SHP77 treated with DMSO at 0.1 percent for 48 hours (cell line): ENCODE measurements at regions not wholly inside any gene's neighbourhood (a gene's known extent, or its start where the extent isn't known, plus 50 kb on each side); places are given as distances from the start of the nearest gene placed in this dataset.
A peak's percentile ranks its signal among the peaks of the same experiment; 100 is the strongest.
"Not testable (repeated sequence)": the region's sequence is repeated elsewhere in the genome, so short reads cannot be mapped to it uniquely, and the experiment has no call there.

Experiments used
- DNase-seq: peaks from one replicate; lab custom pipeline; 2025; lab: John Stamatoyannopoulos, UW

DNA sequence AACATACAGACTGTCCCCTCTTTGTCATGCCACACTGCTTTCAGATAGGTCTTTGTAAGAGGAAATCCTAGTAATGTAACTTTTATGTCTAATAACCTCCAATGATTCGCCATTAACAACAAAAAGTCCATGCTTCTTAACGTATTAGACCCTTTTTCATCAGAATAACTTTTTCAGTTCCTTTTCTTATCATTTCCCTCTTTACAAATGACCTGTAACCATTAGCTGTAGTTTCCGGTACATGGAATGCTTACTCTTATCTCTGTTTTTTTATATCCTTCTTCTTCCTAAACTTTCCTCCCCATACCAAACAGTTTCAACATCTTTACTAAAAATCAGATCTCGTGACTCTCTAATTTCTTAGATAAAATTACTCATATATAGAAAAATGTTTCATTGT is 268.9 kb upstream of the TYRP1 start:
- DNase-seq: no peak

DNA sequence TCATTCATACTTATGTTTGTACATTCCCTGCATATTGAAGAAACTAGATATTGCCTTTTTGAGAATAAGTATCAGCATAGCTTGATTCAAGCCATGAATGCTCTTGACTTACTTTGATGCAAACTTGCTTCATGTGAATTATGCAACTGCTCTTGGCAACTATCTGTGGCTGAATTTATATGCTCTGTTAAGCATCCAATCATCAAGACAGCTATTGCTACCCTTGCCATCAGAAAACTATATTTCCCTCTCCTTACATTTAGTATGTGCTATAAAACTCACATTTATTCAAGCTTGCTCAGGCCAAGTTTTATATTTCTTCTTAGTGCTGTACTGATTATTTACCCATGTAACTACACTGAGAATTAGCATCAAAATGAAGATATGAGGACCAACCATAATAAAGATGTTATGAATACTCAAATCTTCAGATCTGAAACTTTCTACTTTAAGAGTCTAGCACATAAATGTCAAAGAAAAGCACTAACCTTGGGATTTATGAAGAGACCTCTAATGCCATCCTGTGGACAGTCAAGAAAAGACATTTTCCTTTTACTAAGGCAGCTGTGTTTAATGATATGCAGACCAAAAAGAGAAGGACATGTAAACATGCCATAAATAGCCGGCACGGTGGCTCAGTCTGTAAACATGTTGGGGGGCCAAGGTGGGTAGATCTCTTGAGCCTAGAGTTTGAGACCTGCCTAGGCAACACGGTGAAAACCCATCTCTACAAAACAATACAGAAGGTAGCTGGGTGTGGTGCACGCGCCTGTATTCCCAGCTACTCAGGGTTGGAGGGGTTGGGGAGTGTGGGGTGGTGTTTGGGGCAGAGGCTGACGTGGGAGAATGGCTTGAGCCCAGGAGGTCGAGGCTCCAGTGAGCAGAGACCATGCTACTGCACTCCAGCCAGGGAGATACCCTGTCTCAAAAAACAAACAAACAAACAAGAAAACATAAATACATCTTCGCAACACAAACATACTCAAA is 267.0 kb upstream of the TYRP1 start:
- DNase-seq: no peak

DNA sequence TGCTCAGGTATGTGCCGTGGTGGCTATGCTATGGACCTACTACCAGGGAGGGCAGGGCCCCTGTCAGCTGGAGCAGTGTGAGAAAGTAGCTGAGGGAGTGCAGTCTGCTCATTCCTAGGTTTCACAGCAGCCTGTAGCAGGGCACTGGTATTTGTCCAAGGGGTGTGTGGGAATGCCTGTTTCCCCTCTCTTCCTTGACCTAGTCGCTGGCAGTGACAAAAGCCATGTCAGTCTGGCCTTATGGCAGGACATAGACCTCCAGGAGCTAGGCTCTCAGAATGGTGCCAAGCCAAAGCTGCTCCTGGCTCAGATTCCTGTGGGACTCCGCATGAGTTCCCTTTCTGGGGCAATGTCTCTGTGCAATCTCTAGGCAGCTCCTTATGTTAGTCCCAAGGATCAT is 253.9 kb upstream of the TYRP1 start:
- DNase-seq: no peak

DNA sequence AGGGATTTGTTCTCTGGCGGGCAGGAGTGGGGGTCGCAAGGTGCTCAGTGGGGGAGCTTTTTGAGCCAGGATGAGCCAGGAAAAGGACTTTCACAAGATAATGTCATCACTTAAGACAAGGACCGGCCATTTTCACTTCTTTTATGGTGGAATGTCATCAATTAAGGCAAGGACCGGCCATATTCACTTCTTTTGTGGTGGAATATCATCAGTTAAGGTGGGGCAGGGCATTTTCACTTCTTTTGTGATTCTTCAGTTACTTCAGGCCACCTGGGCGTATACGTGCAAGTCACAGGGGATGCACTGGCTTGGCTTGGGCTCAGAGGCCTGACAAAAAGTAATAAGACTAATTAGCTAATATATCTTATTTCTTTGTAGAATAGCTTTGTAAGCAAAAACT is 252.1 kb upstream of the TYRP1 start:
- DNase-seq: not testable (repeated sequence)

DNA sequence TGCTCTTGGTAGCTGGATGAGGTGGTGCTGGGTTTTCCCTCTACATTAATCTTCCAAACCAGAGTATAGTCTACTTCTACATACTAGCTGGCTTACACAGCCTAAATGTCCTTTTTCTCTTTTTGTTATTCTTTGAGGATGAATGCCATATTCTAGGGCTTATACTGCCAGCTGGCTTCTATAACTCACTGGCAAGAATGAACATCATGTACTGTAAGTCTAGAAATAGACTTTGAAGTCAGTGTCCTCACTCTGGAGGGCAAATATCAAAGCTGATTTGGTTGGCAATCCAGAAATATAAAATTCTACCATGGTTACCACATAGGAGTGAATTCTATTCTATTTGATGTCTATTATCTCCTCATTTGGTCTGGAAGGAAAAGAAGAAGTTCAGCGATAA is 251.7 kb upstream of the TYRP1 start:
- no peak for DNase-seq

DNA sequence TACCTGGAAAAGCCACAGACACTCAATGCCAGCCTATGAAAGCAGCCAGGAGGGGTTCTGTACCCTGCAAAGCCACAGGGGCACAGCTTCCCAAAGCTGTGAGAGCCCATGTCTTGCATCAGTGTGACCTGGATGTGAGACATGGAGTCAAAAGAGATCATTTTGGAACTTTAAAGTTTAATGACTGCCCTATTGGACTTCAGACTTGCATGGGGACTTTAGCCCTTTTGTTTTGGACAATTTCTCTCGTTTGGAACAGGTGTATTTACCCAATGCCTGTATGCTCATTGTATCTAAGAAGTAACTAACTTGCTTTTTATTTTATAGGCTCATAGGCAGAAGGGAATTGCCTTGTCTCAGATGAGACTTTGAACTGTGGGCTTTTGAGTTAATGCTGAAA is 244.9 kb upstream of the TYRP1 start:
- DNase-seq: no peak

DNA sequence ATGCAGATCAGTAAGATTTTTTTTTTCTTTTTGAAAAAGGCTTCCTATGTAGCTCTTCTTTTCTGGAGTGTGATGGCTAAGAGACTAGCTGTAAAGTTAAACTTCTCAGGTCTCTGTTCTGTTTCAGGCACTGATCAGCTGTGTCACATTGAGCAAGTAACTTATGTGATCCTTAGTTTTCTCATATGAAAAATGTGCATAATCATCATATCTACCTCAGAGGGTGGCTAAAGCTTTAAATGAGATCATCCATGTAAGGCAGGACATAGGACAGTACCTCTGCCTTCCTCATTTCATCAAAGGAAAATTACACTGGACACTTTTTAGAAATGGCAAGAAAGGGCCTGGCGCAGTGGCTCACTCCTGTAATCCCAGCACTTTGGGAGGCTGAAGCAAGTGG is 235.9 kb upstream of the TYRP1 start:
- no peak for DNase-seq

DNA sequence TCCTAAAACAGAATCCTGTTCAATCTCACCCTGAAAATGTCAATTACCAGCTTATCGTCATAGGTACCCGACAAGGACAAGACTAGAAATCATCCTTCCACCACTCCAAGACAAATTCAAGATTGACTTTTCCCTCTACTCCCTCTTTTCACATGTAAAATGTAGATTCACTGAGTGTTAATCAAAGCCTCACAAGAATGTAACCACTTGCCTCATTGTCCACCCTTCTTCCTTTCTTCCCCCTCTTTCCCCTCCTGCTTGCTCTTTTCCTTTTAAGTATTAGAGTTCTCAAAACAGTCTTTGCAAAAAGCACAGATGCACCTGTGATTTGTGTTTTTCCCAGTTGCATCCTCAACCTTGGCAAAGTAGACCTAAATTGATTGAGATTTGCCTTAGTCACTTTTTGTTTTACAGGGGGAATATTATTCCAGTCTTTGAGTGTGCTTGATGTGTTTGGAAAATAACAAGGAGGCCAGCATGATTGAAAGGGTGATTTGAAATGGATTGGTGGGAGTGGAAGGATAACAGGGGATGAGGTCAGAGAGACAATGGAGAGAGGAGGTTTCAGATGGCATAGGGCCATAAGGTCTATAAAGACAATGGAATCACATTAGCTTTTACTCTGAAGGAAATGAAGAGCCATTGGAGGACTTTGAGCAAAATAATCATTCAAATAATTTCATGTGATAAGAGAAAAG is 231.3 kb upstream of the TYRP1 start:
- DNase-seq: no peak

DNA sequence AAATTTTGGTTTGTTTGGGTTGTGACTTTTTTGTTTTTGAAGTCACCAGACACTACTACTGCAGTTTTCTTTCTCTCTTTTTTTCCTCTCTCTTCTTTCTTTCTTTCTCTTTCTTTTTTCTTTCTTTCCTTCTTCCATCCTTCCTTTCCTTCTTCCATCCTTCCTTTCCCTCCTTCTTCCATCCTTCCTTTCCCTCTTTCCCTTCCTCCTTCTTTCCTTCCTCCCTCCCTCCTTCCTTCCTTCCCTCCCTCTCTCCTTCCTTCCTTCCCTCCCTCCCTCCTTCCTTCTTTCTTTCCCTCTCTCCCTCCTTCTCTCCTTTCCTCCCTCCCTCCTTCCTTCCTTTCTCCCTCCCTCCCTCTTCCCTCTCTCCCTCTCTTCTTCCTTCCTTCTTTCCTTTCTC is 230.3 kb upstream of the TYRP1 start:
- no peak for DNase-seq

DNA sequence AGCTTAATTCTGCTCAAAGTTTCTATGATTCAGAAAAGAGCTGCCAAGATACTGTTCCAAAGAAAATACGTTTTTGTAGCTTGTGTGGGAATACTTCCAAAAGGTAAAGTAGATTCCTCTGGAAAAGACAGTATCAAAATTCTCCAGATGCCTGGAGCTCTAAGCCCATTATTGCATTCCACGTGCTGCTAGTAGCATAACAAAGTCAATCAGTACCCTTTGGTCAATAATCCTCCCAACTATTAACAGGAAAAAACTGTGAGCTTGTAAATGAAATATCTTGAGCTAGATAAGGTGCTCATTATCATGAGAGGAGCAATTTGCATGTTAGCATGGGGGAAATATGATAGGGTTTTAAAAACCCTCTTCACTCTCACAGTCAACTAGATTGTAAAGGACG is 229.5 kb upstream of the TYRP1 start:
- no peak for DNase-seq

DNA sequence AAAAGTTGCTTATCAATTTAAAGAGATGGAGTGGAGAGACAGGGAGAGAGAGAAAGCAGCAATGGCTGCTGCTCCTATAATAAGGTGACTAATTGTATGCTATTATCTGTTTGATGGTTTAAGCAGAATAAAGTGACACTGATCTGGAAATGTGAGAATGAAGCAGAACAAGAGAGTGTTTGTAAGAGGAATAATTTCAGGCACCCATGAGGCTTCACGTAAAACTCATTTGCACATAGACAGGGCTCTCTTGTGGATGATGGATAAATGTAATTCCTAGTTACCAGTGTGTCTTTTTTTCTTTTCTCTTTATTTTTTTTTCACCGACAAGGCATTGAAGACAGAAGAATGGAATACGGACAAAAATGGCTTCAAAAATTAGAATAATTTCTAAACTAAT is 228.8 kb upstream of the TYRP1 start:
- no peak for DNase-seq

DNA sequence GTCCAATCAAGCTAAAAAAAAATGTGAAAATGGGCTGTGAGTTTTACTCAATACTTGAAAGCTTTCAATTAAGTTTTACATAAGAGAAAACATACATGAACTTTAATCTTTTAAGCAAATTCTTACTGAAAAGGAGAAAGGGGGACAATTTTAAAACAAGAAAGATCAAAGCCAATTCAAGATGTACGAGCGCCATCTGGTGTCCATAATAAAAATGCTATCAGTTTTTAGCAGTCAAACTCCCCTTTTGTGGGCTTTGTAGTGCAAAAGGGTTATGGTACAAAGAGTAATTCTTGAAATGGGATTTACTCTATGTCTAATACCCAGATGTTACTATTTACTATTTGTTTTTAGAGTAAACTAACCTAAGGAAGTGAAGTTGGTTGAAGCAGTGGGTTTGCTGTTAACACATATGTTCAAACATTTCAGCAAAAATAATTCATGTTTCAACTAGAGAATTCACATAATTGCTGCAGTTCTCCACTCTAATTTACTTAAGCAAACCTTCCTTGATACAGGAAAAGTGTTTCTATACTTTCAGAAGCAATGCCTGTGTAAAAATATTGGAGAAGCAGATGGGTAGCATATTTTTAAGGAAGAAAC is 228.2 kb upstream of the TYRP1 start:
- peak; percentile 0 for DNase-seq

DNA sequence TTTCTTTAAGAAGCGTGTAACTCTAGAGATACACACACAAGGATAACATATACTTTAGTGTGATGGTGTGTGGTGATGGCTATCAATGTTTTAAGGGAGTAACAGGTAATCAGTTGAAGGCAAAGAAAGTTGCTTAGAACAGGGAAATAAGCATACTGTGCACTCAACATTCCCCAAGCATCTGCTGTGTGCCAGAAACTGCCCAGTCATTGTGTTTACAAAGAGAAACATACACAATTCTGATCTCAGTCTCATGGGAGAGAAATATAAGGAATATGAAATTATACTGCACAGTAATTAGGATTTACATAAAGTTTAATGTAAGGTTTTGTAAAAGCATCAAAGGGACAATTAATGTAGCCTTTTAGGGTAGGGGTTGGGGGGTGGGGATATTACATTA is 224.1 kb upstream of the TYRP1 start:
- DNase-seq: no peak

DNA sequence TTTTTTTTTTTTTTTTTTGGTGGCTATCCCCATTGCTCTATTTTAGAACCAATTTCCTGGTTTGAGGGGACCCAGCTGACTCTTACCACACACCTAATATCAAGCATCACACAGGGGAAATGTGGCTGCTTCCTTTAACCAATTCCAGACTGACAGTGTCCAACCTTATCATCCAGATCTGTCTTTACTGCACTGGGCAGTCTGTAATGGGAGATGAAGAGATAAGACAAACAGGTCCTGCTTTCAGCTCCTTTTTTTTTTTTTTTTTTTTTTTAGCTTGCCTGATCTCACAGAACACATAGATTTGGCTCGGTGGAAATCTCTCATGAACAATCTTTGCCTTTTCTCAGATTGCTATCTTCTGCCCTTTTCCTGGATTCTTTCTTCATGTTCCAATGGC is 198.8 kb upstream of the TYRP1 start:
- no peak for DNase-seq

DNA sequence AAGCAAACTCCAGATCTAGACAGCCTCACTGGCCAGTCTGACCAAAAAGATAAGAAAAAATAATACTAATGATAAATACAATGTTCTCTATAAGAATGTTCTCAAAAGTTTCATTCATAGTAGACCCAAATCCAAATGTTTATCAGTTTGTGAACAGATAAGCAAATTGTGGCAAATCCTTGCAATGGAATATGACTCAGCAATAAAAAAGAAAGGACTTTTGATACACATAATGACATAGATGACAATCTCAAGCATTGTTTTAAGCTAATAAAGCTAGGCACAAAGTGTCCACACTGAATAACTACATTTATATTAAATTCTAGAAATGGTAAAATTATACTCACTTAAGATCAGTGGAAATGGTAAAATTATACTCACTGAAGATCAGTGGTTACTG is 195.4 kb upstream of the TYRP1 start:
- no peak for DNase-seq

DNA sequence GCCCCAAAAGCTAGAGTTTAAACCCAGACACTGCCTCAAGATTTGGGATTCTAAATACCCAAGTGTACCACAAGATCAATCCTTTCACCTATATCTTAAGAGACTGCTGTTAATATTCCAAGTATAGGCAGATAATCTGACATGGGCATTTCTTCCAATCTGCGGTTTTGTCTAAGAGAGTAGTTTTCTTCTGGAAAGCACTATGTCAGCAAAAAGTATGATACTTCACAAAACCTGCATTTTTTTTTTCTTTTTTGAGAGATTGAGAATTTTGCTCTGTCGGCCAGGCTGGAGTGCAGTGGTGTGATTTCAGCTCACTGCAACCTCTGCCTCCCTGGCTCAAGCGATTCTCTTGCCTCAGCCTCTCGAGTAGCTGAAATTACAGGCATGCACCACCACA is 190.7 kb upstream of the TYRP1 start:
- no peak for DNase-seq

DNA sequence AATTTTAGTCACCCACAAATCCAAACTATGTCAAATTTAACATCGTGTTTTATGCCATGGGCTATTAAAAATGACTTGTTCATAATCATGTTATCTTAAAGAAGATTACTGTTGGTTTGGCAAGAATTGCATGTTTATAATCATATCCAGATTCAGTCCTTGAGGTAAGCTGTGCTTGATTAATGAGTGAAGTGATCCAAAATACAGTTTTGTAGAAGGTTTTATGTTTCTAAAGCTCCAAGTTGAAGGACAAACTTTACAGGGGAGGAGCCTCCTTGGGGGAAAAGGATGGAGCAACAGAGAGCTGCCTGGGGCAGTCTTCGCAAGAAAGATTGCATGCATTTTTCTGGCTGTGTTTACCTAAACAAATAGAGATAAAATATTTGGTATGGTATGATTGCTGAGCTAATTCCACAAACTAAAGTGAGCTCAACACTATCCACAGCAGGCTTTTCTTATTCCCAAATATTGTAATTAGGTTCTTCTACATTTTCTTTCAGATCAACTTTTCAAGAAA is 189.5 kb upstream of the TYRP1 start:
- no peak for DNase-seq

DNA sequence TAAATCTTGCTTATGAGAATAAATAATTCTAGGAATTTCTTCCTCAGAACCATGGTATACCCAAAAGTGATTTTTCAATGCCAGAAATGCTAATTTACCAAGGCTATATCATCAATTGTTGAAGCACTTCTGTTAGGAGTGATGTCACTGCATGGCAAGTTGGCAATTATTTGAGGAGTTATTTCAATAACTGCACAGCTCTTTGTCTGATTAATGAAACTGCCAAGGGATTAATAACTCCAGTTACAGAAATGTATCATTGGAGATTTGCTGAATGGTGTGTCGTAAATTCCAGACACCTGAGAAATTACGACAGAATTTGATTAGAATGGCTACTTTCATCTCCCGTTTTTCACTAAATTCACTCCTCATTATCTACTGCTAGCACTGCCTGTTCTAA is 182.6 kb upstream of the TYRP1 start:
- no peak for DNase-seq

DNA sequence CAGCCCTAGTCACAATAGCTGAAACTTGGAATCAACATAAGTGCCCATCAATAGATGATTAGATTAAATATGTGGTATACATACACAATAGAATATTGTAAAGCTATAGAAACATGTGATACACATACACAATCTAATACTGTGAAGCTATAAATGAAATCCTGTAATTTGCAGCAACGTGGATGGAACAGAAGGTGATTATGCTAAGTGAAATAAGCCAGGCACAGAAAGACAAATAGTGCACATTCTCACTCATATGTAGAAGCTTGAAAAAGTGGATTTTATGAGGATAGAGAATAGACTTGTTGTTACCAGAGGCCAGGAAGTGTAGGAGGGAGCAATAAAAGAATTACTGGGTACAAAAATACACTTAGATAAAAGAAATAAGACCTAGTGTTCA is 181.5 kb upstream of the TYRP1 start:
- no peak for DNase-seq

DNA sequence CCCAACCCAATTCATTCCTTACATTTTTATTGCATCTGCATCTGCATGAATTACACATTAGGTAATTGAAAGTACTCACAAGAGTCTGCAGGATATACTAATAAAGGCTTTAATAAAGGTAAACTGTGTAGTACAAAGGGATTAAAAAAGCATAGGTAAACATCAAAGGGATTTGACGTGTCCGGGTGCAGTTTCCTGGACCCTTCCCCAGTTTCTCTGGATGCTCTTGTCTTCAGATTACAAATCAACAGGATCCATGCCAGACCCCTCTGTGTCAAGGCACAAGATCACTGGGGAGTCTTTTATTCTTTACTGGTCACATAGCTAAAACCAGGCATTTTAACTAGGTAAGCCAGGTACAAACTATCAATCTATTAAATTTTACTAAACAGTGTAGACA is 177.2 kb upstream of the TYRP1 start:
- DNase-seq: no peak

DNA sequence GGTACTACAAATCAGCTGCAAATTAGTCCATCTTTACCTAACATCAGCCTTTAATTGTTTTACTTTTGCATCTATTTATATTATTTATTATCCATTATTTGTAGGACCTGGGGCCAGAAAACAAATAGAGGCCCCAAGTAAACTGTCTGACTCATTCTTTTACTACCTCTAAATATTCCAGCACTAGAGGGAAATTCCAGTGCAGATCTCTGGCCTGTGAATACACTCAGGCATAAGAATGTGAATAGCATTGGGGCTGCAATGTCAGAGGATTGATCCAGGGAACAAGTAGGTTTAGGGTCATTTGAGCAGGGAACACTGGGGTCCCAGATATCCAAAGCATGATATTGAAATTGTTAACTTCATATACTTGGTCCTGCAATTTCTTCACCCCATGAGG is 176.6 kb upstream of the TYRP1 start:
- no peak for DNase-seq

DNA sequence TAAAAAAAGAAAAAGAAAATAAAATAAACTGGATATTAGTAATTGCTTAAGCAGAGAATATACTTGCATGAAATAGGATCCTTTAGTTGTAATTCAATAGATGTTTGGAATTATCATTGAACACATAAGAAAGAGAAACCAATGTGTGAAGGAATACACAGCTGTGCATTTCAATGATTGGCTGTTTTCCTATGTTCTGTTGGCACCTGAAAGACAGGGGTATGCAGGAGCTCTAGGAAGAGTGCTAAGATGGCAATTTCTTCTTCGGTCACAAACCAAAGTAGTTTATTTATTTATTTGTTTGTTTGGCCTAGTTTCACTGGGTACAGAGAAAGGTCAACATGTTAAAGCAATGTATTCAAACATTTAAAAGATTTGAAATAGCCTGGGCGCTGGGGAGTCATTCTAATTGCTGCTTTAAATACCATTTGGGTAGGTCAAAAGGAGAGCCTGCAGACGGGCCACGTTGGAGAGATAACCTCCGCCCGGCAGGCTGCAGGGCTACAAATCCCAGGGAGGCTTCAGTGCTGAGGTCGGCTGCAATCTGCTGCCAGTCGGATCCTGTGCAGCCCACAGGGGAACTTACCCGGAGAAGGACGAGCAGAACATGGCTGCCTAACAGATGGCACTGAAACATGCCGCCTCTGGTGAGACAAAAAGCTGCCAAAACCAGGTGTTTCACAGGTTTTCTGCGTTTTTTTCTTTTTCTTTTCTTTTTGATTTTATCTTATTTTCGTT is 154.2 kb upstream of the TYRP1 start:
- DNase-seq: no peak
